Adipocyte (in vitro differentiated cells): ENCODE measurements at regions not wholly inside any gene's neighbourhood (a gene's known extent, or its start where the extent isn't known, plus 50 kb on each side); places are given as distances from the start of the nearest gene placed in this dataset.
A peak's percentile ranks its signal among the peaks of the same experiment; 100 is the strongest.

Experiments
- DNase-seq: peaks from one replicate; pipeline ENCODE4 v3.0.0-alpha.2; 2015; ENCODE audit warnings: low read depth
- H3K27me3 ChIP-seq: replicated peaks from 2 replicates; pipeline ENCODE4 v1.7.0; 2013; ENCODE audit warnings: mild to moderate bottlenecking, low read length, moderate library complexity; ENCODE audit not compliant: control insufficient read depth, insufficient read depth
- H3K36me3 ChIP-seq: 2 replicates; pipeline ENCODE4 v1.7.0; 2013; ENCODE audit warnings: low read length, mild to moderate bottlenecking, moderate library complexity; ENCODE audit not compliant: control insufficient read depth, insufficient read depth, severe bottlenecking
- H3K4me1 ChIP-seq: 2 replicates; pipeline ENCODE4 v1.7.0; 2013; ENCODE audit warnings: mild to moderate bottlenecking, low read length, moderate library complexity; ENCODE audit not compliant: control insufficient read depth, insufficient read depth
- H3K4me3 ChIP-seq: 2 replicates; pipeline ENCODE4 v1.7.0; 2013; ENCODE audit warnings: mild to moderate bottlenecking, low read length, moderate library complexity
- H3K9ac ChIP-seq: 2 replicates; pipeline ENCODE4 v1.7.0; 2013; ENCODE audit warnings: mild to moderate bottlenecking, low read length, moderate library complexity
- H3K9me3 ChIP-seq: 2 replicates; pipeline ENCODE4 v1.7.0; 2013; ENCODE audit warnings: mild to moderate bottlenecking, low read length, moderate library complexity; ENCODE audit not compliant: control insufficient read depth

GRCh38 chr1:187266051-187266450 lies 437.3 kb downstream of the PLA2G4A start:
- no peaks in the 10 kb centered on the region for H3K4me1 ChIP-seq
- no peaks in the 10 kb centered on the region for H3K27me3 ChIP-seq
- no peaks in the 10 kb centered on the region for H3K36me3 ChIP-seq
- no peak for DNase-seq
- H3K9me3 ChIP-seq, result no peaks in the 10 kb centered on the region
- no peak overlapping the region for H3K9ac ChIP-seq
- no peak overlapping the region for H3K4me3 ChIP-seq

DNA sequence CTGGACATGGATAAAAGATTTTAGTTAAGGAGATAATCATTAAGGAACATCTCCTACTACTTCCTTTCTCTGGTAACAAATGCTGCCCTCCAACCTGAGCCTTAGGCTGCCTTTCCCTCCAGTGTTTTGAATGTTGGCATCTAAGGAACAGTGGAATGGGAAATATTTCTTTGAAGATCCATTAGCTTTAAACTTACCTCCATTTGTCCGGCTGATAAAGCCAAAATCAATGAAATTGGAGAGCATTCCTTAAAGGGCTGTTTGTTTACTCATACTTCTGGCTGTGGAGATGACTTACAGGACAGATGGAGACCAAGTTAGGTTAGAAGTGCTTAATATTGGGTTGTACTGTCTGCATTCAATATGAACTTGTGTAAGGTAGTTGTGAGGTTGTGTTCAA lies 439.1 kb downstream of the PLA2G4A start:
- Histone ChIP-seq H3K4me1 (no peaks in the 10 kb centered on the region), H3K4me3 (no peak overlapping the region), H3K36me3 (no peaks in the 10 kb centered on the region), H3K9ac (no peak overlapping the region), H3K27me3 (no peaks in the 10 kb centered on the region), H3K9me3 (no peaks in the 10 kb centered on the region)
- no peak for DNase-seq

GRCh38 chr1:187270256-187270655 lies 441.5 kb downstream of the PLA2G4A start:
- no peak overlapping the region for H3K9ac ChIP-seq
- DNase-seq, result no peak
- H3K27me3 ChIP-seq, result no peaks in the 10 kb centered on the region
- H3K36me3 ChIP-seq, result no peaks in the 10 kb centered on the region
- H3K4me3 ChIP-seq, result no peak overlapping the region
- H3K9me3 ChIP-seq, result no peaks in the 10 kb centered on the region
- H3K4me1 ChIP-seq, result no peaks in the 10 kb centered on the region

DNA sequence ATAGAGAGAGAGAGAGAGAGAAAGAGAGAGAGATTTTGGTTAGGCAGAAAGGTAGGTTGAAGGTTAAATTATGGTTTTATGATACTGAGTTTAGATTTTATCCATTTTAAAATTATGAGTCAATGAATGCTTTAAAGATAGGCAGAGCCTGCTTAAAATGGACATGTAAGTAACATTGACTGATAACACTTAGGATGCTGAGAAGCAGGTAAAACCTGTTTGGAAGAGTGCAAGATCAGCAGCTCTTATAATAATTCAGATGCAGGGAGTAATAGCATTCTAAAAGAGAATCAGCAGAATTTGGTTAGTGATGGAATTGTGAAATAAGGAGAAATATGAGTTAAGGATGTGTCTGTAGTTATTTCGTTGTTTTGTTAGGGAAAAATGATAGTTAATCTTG lies 446.6 kb downstream of the PLA2G4A start:
- no peak for DNase-seq
- H3K4me1 ChIP-seq, result peaks cover 4% of the 10 kb centered on the region
- H3K9me3 ChIP-seq, result no peaks in the 10 kb centered on the region
- H3K9ac ChIP-seq, result no peak overlapping the region
- no peak overlapping the region for H3K4me3 ChIP-seq
- H3K27me3 ChIP-seq, result no peaks in the 10 kb centered on the region
- no peaks in the 10 kb centered on the region for H3K36me3 ChIP-seq

- H3K27me3 ChIP-seq, result no peaks in the 10 kb centered on the region
Observed at GRCh38 chr1:187275985-187276575, 447.3 kb downstream of the PLA2G4A start.

GRCh38 chr1:187276677-187277076 lies 447.9 kb downstream of the PLA2G4A start:
- Histone ChIP-seq H3K9ac (no peak overlapping the region), H3K36me3 (no peaks in the 10 kb centered on the region), H3K4me3 (no peak overlapping the region), H3K4me1 (peaks cover 4% of the 10 kb centered on the region), H3K27me3 (no peaks in the 10 kb centered on the region), H3K9me3 (no peaks in the 10 kb centered on the region)
- DNase-seq, result no peak

More at GRCh38 chr1:187275985-187276575, 447.3 kb downstream of the PLA2G4A start:
- Histone ChIP-seq H3K9ac (no peak overlapping the region), H3K36me3 (no peaks in the 10 kb centered on the region), H3K4me1 (peaks cover 4% of the 10 kb centered on the region), H3K9me3 (no peaks in the 10 kb centered on the region), H3K4me3 (no peak overlapping the region)
- no peak for DNase-seq

GRCh38 chr1:187280031-187280430 lies 451.3 kb downstream of the PLA2G4A start:
- no peak overlapping the region for H3K4me3 ChIP-seq
- no peaks in the 10 kb centered on the region for H3K9me3 ChIP-seq
- no peak overlapping the region for H3K9ac ChIP-seq
- H3K36me3 ChIP-seq, result no peaks in the 10 kb centered on the region
- peaks cover 4% of the 10 kb centered on the region for H3K4me1 ChIP-seq
- no peaks in the 10 kb centered on the region for H3K27me3 ChIP-seq
- peak; percentile 9 for DNase-seq

GRCh38 chr1:187281085-187281484 lies 452.3 kb downstream of the PLA2G4A start:
- Histone ChIP-seq H3K9ac (no peak overlapping the region), H3K27me3 (no peaks in the 10 kb centered on the region), H3K4me1 (peaks cover 4% of the 10 kb centered on the region), H3K9me3 (no peaks in the 10 kb centered on the region), H3K4me3 (no peak overlapping the region), H3K36me3 (no peaks in the 10 kb centered on the region)
- no peak for DNase-seq

DNA sequence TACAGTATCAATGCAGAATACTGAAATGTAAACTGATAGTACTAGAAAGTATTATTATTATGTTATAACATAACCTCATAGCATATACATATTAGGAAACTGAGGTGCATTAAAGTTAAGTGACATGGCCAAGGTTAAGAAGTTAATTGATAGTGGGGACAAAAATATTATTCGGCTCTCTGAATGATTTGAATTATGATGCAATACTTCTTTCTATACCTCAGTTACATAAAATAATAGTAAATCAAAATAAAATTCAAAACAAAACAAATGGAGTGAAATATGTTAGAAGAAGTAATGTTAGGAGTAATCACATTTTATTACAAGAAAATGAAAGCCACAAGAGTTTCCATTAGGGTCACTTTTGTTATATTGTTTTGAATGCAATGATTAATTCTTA lies 455.2 kb downstream of the PLA2G4A start:
- no peaks in the 10 kb centered on the region for H3K9me3 ChIP-seq
- H3K9ac ChIP-seq, result no peak overlapping the region
- DNase-seq, result no peak
- no peaks in the 10 kb centered on the region for H3K36me3 ChIP-seq
- H3K27me3 ChIP-seq, result no peaks in the 10 kb centered on the region
- no peak overlapping the region for H3K4me3 ChIP-seq
- peaks cover 4% of the 10 kb centered on the region for H3K4me1 ChIP-seq

- no peak for DNase-seq
- H3K9me3 ChIP-seq, result no peaks in the 10 kb centered on the region
Observed at GRCh38 chr1:187294421-187295201, 465.9 kb downstream of the PLA2G4A start.

GRCh38 chr1:187300081-187300480 lies 471.3 kb downstream of the PLA2G4A start:
- no peaks in the 10 kb centered on the region for H3K27me3 ChIP-seq
- H3K9ac ChIP-seq, result no peak overlapping the region
- no peaks in the 10 kb centered on the region for H3K4me1 ChIP-seq
- H3K9me3 ChIP-seq, result no peaks in the 10 kb centered on the region
- DNase-seq, result no peak
- no peak overlapping the region for H3K4me3 ChIP-seq
- H3K36me3 ChIP-seq, result no peaks in the 10 kb centered on the region

More at GRCh38 chr1:187294421-187295201, 465.9 kb downstream of the PLA2G4A start:
- Histone ChIP-seq H3K4me3 (no peak overlapping the region), H3K9ac (no peak overlapping the region), H3K36me3 (no peaks in the 10 kb centered on the region), H3K27me3 (no peaks in the 10 kb centered on the region), H3K4me1 (no peaks in the 10 kb centered on the region)
